Mesenchymal stem cell (in vitro differentiated cells and primary cell): ENCODE measurements at regions not wholly inside any gene's neighbourhood (a gene's known extent, or its start where the extent isn't known, plus 50 kb on each side); places are given as distances from the start of the nearest gene placed in this dataset.

Experiments used
- DNase-seq: peaks from one replicate; pipeline ENCODE4 v3.0.0-alpha.2; 2013
- H2AFZ ChIP-seq: one replicate; pipeline ENCODE4 v1.6.1; 2013; ENCODE audit warnings: low read depth, mild to moderate bottlenecking, control low read depth, inconsistent platforms, low read length, moderate library complexity
- H2AK5ac ChIP-seq: 2 replicates; pipeline ENCODE4 v1.6.1; 2013; ENCODE audit warnings: low read length, moderate library complexity, mild to moderate bottlenecking, inconsistent platforms; ENCODE audit not compliant: severe bottlenecking
- H2BK120ac ChIP-seq: one replicate; pipeline ENCODE4 v1.6.1; 2013; ENCODE audit warnings: low read depth, mild to moderate bottlenecking, inconsistent platforms, low read length, moderate library complexity
- H2BK12ac ChIP-seq, 2 experiments: one replicate each; pipeline ENCODE4 v1.6.1; 2013; ENCODE audit warnings: inconsistent platforms in 2 of 2, low read length in 2 of 2, mild to moderate bottlenecking in 2 of 2, moderate library complexity in 2 of 2, control low read depth in 1 of 2
- H2BK15ac ChIP-seq: one replicate; pipeline ENCODE4 v1.6.1; 2013; ENCODE audit warnings: mild to moderate bottlenecking, low read depth, inconsistent platforms; ENCODE audit not compliant: poor library complexity, severe bottlenecking
- H2BK5ac ChIP-seq: 2 replicates; pipeline ENCODE4 v1.6.1; 2013; ENCODE audit warnings: low read depth, mild to moderate bottlenecking, low read length, control low read depth, inconsistent platforms; ENCODE audit not compliant: poor library complexity, severe bottlenecking
- H3K14ac ChIP-seq, 2 experiments: one replicate each; pipeline ENCODE4 v1.6.1; 2013; ENCODE audit warnings: inconsistent platforms in 2 of 2, low read length in 2 of 2, control low read depth in 1 of 2, mild to moderate bottlenecking in 1 of 2, moderate library complexity in 1 of 2
- H3K18ac ChIP-seq, 2 experiments: one replicate each; pipeline ENCODE4 v1.6.1; 2013; ENCODE audit warnings: inconsistent platforms in 2 of 2, low read length in 2 of 2, control low read depth in 1 of 2, low read depth in 1 of 2, mild to moderate bottlenecking in 1 of 2
- H3K23ac ChIP-seq, 2 experiments: one replicate each; pipeline ENCODE4 v1.6.1; 2013; ENCODE audit warnings: inconsistent platforms in 2 of 2, low read length in 2 of 2, mild to moderate bottlenecking in 2 of 2, moderate library complexity in 2 of 2, control low read depth in 1 of 2
- H3K27ac ChIP-seq: 2 replicates; pipeline ENCODE4 v1.5.1; 2013; ENCODE audit warnings: mild to moderate bottlenecking, moderate library complexity, low read length, control low read depth, inconsistent platforms; ENCODE audit not compliant: poor library complexity, severe bottlenecking
- H3K27me3 ChIP-seq, 2 experiments: 2 replicates each; pipeline versions ENCODE4 v1.6.1 to v1.7.0; 2013; ENCODE audit warnings: low read length in 2 of 2, mild to moderate bottlenecking in 2 of 2, moderate library complexity in 2 of 2, control low read depth in 1 of 2, inconsistent platforms in 1 of 2; ENCODE audit not compliant: control insufficient read depth in 1 of 2, insufficient read depth in 1 of 2
- H3K36me3 ChIP-seq, 2 experiments: 2 replicates each; pipeline versions ENCODE4 v1.6.1 to v1.7.0; 2013; ENCODE audit warnings: low read length in 2 of 2, control low read depth in 1 of 2, inconsistent platforms in 1 of 2, low read depth in 1 of 2, mild to moderate bottlenecking in 1 of 2; ENCODE audit not compliant: insufficient read depth in 2 of 2, control insufficient read depth in 1 of 2
- H3K4ac ChIP-seq, 2 experiments: one replicate each; pipeline ENCODE4 v1.6.1; 2013; ENCODE audit warnings: inconsistent platforms in 2 of 2, low read length in 2 of 2, mild to moderate bottlenecking in 2 of 2, moderate library complexity in 2 of 2, control low read depth in 1 of 2, low read depth in 1 of 2
- H3K4me1 ChIP-seq: 2 replicates; pipeline ENCODE4 v1.6.1; 2013; ENCODE audit warnings: low read depth, low read length, control low read depth; ENCODE audit not compliant: control insufficient read depth, insufficient read depth
- H3K4me2 ChIP-seq: 2 replicates; pipeline ENCODE4 v1.6.1; 2013; ENCODE audit warnings: low read length, mild to moderate bottlenecking, inconsistent platforms; ENCODE audit not compliant: poor library complexity, severe bottlenecking
- H3K4me3 ChIP-seq, 2 experiments: 2 replicates each; pipeline versions ENCODE4 v1.5.1 to v1.7.0; 2013; ENCODE audit warnings: low read length in 2 of 2, mild to moderate bottlenecking in 2 of 2, control low read depth in 1 of 2, low read depth in 1 of 2; ENCODE audit not compliant: insufficient read depth in 1 of 2
- H3K79me1 ChIP-seq: replicated peaks from 2 replicates; pipeline ENCODE4 v1.6.1; 2013; ENCODE audit warnings: mild to moderate bottlenecking, control low read depth, low read length, inconsistent platforms; ENCODE audit not compliant: poor library complexity, severe bottlenecking
- H3K9ac ChIP-seq: 2 replicates; pipeline ENCODE4 v1.7.0; 2013; ENCODE audit warnings: mild to moderate bottlenecking, low read length, moderate library complexity
- H3K9me3 ChIP-seq: 2 replicates; pipeline ENCODE4 v1.7.0; 2013; ENCODE audit warnings: mild to moderate bottlenecking, low read length; ENCODE audit not compliant: control insufficient read depth
- H4K8ac ChIP-seq: one replicate; pipeline ENCODE4 v1.6.1; 2013; ENCODE audit warnings: inconsistent platforms, mild to moderate bottlenecking, low read length, moderate library complexity
- H4K91ac ChIP-seq: one replicate; pipeline ENCODE4 v1.6.1; 2013; ENCODE audit warnings: mild to moderate bottlenecking, low read length, inconsistent platforms
- WGBS: methylation state at CpG from one replicate; pipeline ENCODE4 v1.1.7; 2013; ENCODE audit warnings: mixed read lengths; 5-methylcytosine and 5-hydroxymethylcytosine counted together

DNA sequence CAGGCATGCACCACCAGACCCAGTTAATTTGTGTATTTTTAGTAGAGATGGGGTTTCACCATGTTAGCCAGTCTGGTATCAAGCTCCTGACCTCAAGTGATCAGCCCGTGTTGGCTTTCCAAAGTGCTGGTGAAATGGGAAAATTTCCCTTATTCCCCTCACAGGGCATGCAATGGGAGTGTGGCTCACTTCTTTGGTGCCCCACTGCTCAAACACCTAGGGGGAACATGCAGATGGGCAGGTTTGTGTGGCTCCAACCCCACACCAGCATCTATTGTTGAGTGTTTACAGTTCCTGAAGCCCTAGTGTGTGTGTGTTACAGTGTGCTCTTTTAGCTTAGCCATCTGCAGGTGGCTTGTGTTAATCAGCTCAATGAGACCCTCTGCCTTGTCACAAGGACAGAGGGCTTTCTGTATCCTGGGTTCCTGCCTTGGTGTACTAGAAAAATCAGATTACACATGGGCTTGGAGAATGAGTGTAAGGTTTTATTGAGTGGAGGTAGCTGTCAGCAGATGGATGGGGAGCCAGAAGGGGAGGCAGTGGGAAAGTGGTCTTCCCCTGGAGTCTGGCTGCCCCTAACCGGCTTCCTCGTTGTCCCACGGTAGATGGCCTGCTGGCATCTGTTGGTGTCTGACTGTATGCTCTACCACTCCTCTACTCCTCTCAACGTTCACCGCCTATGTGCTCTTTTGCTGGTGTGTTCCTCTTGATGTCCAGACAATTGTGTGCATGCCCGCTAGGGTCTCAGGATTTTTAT is 248.1 kb upstream of the CBLB start:
- Histone ChIP-seq H2BK15ac (no peak overlapping the region), H3K36me3 (no peaks in the 10 kb centered on the region), H3K27me3 (no peaks in the 10 kb centered on the region), H2BK5ac (no peak overlapping the region), H2AFZ (no peak overlapping the region), H3K18ac (peak overlapping the region in 1 of 2 experiments; percentile 0), H3K9ac (no peak overlapping the region), H3K4ac (no peak overlapping the region), H3K9me3 (no peaks in the 10 kb centered on the region), H3K14ac (no peak overlapping the region), H3K4me2 (no peak overlapping the region), H3K79me1 (no peaks in the 10 kb centered on the region), H2BK120ac (no peak overlapping the region), H4K91ac (peak overlapping the region; percentile 4), H3K23ac (no peak overlapping the region), H3K27ac (no peak overlapping the region), H2BK12ac (peak overlapping the region; percentile 45 to 82), H3K4me1 (no peaks in the 10 kb centered on the region), H4K8ac (no peak overlapping the region), H3K4me3 (no peak overlapping the region), H2AK5ac (no peak overlapping the region)
- WGBS: 97% methylated on average over 7 of the region's 7 CpGs
- no peak for DNase-seq

- Histone ChIP-seq H3K9ac (no peak overlapping the region), H4K91ac (no peak overlapping the region), H3K27ac (no peak overlapping the region), H3K4me3 (no peak overlapping the region), H2BK15ac (no peak overlapping the region), H3K4me1 (no peaks in the 10 kb centered on the region), H4K8ac (no peak overlapping the region), H3K36me3 (no peaks in the 10 kb centered on the region), H2AFZ (no peak overlapping the region), H3K4ac (no peak overlapping the region), H3K9me3 (no peaks in the 10 kb centered on the region), H3K79me1 (no peaks in the 10 kb centered on the region), H2BK5ac (no peak overlapping the region), H2BK12ac (no peak overlapping the region), H3K18ac (no peak overlapping the region), H3K23ac (no peak overlapping the region), H3K27me3 (no peaks in the 10 kb centered on the region), H3K14ac (no peak overlapping the region), H2BK120ac (no peak overlapping the region), H2AK5ac (no peak overlapping the region), H3K4me2 (no peak overlapping the region)
- 91% methylated on average over 3 of the region's 3 CpGs for WGBS
- DNase-seq: no peak
These were observed 248.7 kb upstream of the CBLB start for GRCh38 chr3:106117490-106117858.

- peak; percentile 86 for DNase-seq
- Histone ChIP-seq H3K9me3 (no peaks in the 10 kb centered on the region), H2BK5ac (no peak overlapping the region), H3K18ac (peak overlapping the region in 1 of 2 experiments; percentile 28), H2BK120ac (no peak overlapping the region), H3K4me2 (no peak overlapping the region), H3K4ac (no peak overlapping the region), H3K14ac (no peak overlapping the region), H3K27ac (no peak overlapping the region), H2AFZ (no peak overlapping the region), H4K8ac (no peak overlapping the region), H2BK12ac (no peak overlapping the region), H3K4me3 (peak overlapping the region in 1 of 2 experiments; percentile 6), H3K23ac (no peak overlapping the region), H2BK15ac (no peak overlapping the region), H2AK5ac (no peak overlapping the region), H4K91ac (no peak overlapping the region), H3K4me1 (no peaks in the 10 kb centered on the region), H3K9ac (peak overlapping the region; percentile 80), H3K36me3 (no peaks in the 10 kb centered on the region), H3K79me1 (no peaks in the 10 kb centered on the region), H3K27me3 (no peaks in the 10 kb centered on the region)
- WGBS: 78% methylated on average over 1 of the region's 1 CpG
These were observed 250.8 kb upstream of the CBLB start for GRCh38 chr3:106119614-106120082.

GRCh38 chr3:106120356-106120755 is 251.5 kb upstream of the CBLB start:
- Histone ChIP-seq H3K14ac (no peak overlapping the region), H3K27me3 (no peaks in the 10 kb centered on the region), H2AK5ac (no peak overlapping the region), H4K8ac (no peak overlapping the region), H3K4ac (no peak overlapping the region), H3K79me1 (no peaks in the 10 kb centered on the region), H3K18ac (no peak overlapping the region), H2BK12ac (no peak overlapping the region), H3K9me3 (no peaks in the 10 kb centered on the region), H3K4me1 (no peaks in the 10 kb centered on the region), H3K4me2 (no peak overlapping the region), H3K36me3 (no peaks in the 10 kb centered on the region), H2AFZ (no peak overlapping the region), H3K27ac (no peak overlapping the region), H4K91ac (no peak overlapping the region), H3K23ac (no peak overlapping the region), H3K9ac (peak overlapping the region; percentile 80), H2BK120ac (no peak overlapping the region), H2BK5ac (no peak overlapping the region), H3K4me3 (no peak overlapping the region), H2BK15ac (no peak overlapping the region)
- DNase-seq: peak; percentile 73
- WGBS: 45% methylated on average over 3 of the region's 4 CpGs
